ENCODE measurements at regions not wholly inside any gene's neighbourhood (a gene's known extent, or its start where the extent isn't known, plus 50 kb on each side); places are given as distances from the start of the nearest gene placed in this dataset.
"Not testable (repeated sequence)": the region's sequence is repeated elsewhere in the genome, so short reads cannot be mapped to it uniquely, and the experiment has no call there.

DNA sequence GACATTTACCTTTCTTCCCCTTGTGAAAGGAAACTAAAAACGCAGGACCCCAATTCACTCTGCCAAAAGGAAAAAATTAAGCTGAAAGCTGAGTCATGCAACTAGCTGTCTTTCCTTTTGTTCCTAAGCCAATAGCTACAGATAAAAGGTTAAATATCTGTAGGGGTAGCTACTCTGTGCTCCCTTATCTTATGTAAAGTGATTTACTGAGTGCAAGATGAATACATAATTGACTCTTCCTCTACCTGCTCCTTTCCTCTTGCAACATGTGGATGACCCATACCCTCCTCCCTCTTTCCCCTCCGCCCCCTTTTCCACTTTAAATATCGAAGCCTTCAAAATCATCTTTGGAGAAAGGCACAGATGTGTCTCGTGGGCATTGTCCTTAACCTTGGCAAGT lies 68.0 kb upstream of the ZNF157 start:
- no peak for DNase-seq (ENCODE audit: low spot score)

- not testable (repeated sequence) for DNase-seq (ENCODE audit: low spot score)
Observed at GRCh38 chrX:47306471-47307023, 63.8 kb upstream of the ZNF157 start.

- DNase-seq (ENCODE audit: low spot score): peak; percentile 56
Observed at GRCh38 chrX:47311932-47312774, 58.2 kb upstream of the ZNF157 start.

- DNase-seq (ENCODE audit: low spot score): no peak
Observed at GRCh38 chrX:47313056-47313455, 57.3 kb upstream of the ZNF157 start.

- peak; percentile 81 for DNase-seq (ENCODE audit: low spot score)
Observed at GRCh38 chrX:47316276-47317025, 53.9 kb upstream of the ZNF157 start.

All from ecto neural progenitor cell (in vitro differentiated cells).